Loucy (cell line): ENCODE measurements at regions not wholly inside any gene's neighbourhood (a gene's known extent, or its start where the extent isn't known, plus 50 kb on each side); places are given as distances from the start of the nearest gene placed in this dataset.

ENCODE experiments used
- H2AFZ ChIP-seq: fragments of 200-600 bp; sonication (generic); 2 replicates; pipeline ENCODE4 v1.6.0; 2016; ENCODE audit warnings: antibody characterized with exemption, mild to moderate bottlenecking, low read length, moderate library complexity
- H3F3A ChIP-seq: fragments of 200-600 bp; 2 replicates; pipeline ENCODE4 v1.6.0; 2016; ENCODE audit warnings: antibody characterized with exemption, low read depth, mild to moderate bottlenecking
- H3K27me3 ChIP-seq: fragments of 200-600 bp; sonication (generic); 2 replicates; pipeline ENCODE4 v1.6.1; 2014; ENCODE audit warnings: low read length, mild to moderate bottlenecking; ENCODE audit not compliant: insufficient read depth, poor library complexity, severe bottlenecking
- H3K36me3 ChIP-seq: fragments of 200-600 bp; sonication (generic); 2 replicates; pipeline ENCODE4 v1.6.1; 2016; ENCODE audit warnings: low read length; ENCODE audit not compliant: insufficient read depth
- H3K4me1 ChIP-seq: fragments of 200-600 bp; sonication (generic); 2 replicates; pipeline ENCODE4 v1.5.1; 2014; ENCODE audit warnings: low read length, mild to moderate bottlenecking; ENCODE audit not compliant: insufficient read depth, poor library complexity, severe bottlenecking
- H3K4me2 ChIP-seq: fragments of 200-600 bp; sonication (generic); 2 replicates; pipeline ENCODE4 v1.6.0; 2014; ENCODE audit warnings: antibody characterized with exemption, low read length, low read depth, mild to moderate bottlenecking; ENCODE audit not compliant: poor library complexity, severe bottlenecking
- H3K4me3 ChIP-seq: fragments of 200-600 bp; sonication (generic); 2 replicates; pipeline ENCODE4 v1.5.1; 2014; ENCODE audit warnings: low read length, mild to moderate bottlenecking, mixed read lengths; ENCODE audit not compliant: poor library complexity, severe bottlenecking
- H3K79me2 ChIP-seq: fragments of 200-600 bp; sonication (generic); 2 replicates; pipeline ENCODE4 v1.6.1; 2014; ENCODE audit warnings: low read length; ENCODE audit not compliant: insufficient read depth
- H3K9ac ChIP-seq: fragments of 200-600 bp; sonication (generic); 2 replicates; pipeline ENCODE4 v1.6.0; 2014; ENCODE audit warnings: mild to moderate bottlenecking, low read depth, low read length, moderate library complexity; ENCODE audit not compliant: poor library complexity, severe bottlenecking
- H3K9me2 ChIP-seq: fragments of 200-600 bp; sonication (generic); replicated peaks from 2 replicates; pipeline ENCODE4 v1.6.1; 2016; ENCODE audit warnings: low read depth, low read length, mixed read lengths
- H3K9me3 ChIP-seq: fragments of 200-600 bp; sonication (generic); 2 replicates; pipeline ENCODE4 v1.6.1; 2014; ENCODE audit warnings: mild to moderate bottlenecking, antibody characterized with exemption, low read length, low read depth; ENCODE audit not compliant: insufficient read depth
- H4K20me1 ChIP-seq: fragments of 200-600 bp; sonication (generic); 2 replicates; pipeline ENCODE4 v1.6.0; 2014; ENCODE audit warnings: antibody characterized with exemption, low read length, mild to moderate bottlenecking; ENCODE audit not compliant: insufficient read depth, poor library complexity, severe bottlenecking
- EZH2phosphoT487 ChIP-seq: fragments of 200-600 bp; IDR thresholded peaks from 2 replicates; pipeline ENCODE4 v1.6.1; 2018; ENCODE audit warnings: antibody characterized with exemption, mild to moderate bottlenecking, moderate library complexity, borderline replicate concordance
- TF ChIP-seq, protein P1 (sequence below): fragments of 200-600 bp; sonication (generic); conservative IDR thresholded peaks from 2 replicates; pipeline ENCODE4 v1.5.1; 2014; ENCODE audit warnings: mild to moderate bottlenecking, antibody characterized with exemption, low read length

DNA sequence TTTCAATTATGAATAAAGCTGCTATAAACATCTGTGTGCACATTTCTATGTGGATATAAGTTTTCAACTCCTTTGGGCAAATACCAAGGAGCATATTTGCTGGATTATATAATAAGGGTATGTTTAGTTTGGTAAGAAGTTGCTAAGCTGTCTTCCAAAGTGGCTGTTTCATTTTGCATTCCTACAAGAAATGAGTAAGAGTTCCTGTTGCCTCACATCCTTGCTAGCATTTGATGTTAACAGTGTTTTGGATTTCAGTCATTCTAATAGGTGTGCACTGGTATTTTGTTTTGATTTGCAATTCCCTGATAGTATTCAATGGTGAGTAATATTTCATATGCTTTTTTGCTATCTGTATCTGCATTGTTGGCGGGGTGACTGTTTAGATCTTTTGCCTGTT is 120.7 kb upstream of the MDFIC2 start:
- Histone ChIP-seq H3K4me3 (no peak overlapping the region), H3K9me3 (no peaks in the 10 kb centered on the region), H3K36me3 (no peaks in the 10 kb centered on the region), H2AFZ (no peak overlapping the region), H3F3A (no peaks in the 10 kb centered on the region), H4K20me1 (no peaks in the 10 kb centered on the region), H3K27me3 (no peaks in the 10 kb centered on the region), H3K4me2 (no peak overlapping the region), H3K9ac (no peak overlapping the region), H3K4me1 (no peaks in the 10 kb centered on the region), H3K9me2 (no peaks in the 10 kb centered on the region), H3K79me2 (no peaks in the 10 kb centered on the region)
- TF ChIP-seq EZH2phosphoT487 = no peak
- TF ChIP-seq, protein P1, sequence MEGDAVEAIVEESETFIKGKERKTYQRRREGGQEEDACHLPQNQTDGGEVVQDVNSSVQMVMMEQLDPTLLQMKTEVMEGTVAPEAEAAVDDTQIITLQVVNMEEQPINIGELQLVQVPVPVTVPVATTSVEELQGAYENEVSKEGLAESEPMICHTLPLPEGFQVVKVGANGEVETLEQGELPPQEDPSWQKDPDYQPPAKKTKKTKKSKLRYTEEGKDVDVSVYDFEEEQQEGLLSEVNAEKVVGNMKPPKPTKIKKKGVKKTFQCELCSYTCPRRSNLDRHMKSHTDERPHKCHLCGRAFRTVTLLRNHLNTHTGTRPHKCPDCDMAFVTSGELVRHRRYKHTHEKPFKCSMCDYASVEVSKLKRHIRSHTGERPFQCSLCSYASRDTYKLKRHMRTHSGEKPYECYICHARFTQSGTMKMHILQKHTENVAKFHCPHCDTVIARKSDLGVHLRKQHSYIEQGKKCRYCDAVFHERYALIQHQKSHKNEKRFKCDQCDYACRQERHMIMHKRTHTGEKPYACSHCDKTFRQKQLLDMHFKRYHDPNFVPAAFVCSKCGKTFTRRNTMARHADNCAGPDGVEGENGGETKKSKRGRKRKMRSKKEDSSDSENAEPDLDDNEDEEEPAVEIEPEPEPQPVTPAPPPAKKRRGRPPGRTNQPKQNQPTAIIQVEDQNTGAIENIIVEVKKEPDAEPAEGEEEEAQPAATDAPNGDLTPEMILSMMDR = no peak

DNA sequence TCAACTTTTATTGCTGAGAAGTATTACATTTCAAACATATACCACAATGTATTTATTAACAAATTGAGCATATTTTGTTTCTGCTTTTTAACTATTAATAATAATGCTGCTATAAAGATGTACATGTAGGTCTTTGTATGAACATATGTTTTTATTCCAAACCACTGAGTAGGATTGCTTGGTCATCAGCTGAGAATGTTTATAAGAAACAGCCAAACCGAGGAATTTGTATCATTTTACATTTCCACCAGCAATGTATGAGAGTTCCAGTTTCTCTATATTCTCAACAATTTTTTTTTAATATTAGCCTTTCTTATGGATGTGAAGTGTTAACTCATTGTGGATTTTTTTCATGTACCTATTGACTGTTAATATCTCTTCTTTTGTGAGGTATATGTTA is 119.5 kb upstream of the MDFIC2 start:
- Histone ChIP-seq H3K79me2 (no peaks in the 10 kb centered on the region), H4K20me1 (no peaks in the 10 kb centered on the region), H3K36me3 (no peaks in the 10 kb centered on the region), H3F3A (no peaks in the 10 kb centered on the region), H3K4me2 (no peak overlapping the region), H3K27me3 (no peaks in the 10 kb centered on the region), H3K9me3 (no peaks in the 10 kb centered on the region), H2AFZ (no peak overlapping the region), H3K4me3 (no peak overlapping the region), H3K9ac (no peak overlapping the region), H3K4me1 (no peaks in the 10 kb centered on the region), H3K9me2 (no peaks in the 10 kb centered on the region)
- TF ChIP-seq EZH2phosphoT487 = no peak
- TF ChIP-seq, protein P1 = no peak

DNA sequence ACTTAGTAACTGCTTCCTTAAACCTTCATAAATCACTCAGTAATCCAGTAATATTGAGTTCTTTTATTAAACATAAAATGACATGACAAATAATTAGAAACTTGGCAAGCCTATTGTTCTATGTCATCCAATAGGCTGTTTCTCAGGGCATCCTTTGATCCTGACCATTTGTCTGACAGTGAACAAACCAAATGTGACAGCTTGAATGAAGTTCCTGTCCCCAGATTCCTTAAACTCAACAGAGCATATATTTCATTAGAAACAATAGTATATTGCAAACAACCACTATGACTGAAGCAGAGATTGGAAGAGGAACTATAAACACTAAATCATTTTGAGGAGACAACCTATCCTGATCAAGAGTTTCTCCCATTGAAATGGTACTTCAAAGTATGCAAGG is 113.6 kb upstream of the MDFIC2 start:
- Histone ChIP-seq H3K4me3 (no peak overlapping the region), H3K79me2 (no peaks in the 10 kb centered on the region), H3K36me3 (no peaks in the 10 kb centered on the region), H3K9ac (no peak overlapping the region), H3K4me1 (no peaks in the 10 kb centered on the region), H3K4me2 (no peak overlapping the region), H3K27me3 (no peaks in the 10 kb centered on the region), H4K20me1 (no peaks in the 10 kb centered on the region), H3F3A (no peaks in the 10 kb centered on the region), H3K9me2 (no peaks in the 10 kb centered on the region), H2AFZ (no peak overlapping the region), H3K9me3 (no peaks in the 10 kb centered on the region)
- TF ChIP-seq, protein P1 = no peak
- TF ChIP-seq EZH2phosphoT487 = no peak
